ENCODE measurements at regions not wholly inside any gene's neighbourhood (a gene's known extent, or its start where the extent isn't known, plus 50 kb on each side); places are given as distances from the start of the nearest gene placed in this dataset.

DNA sequence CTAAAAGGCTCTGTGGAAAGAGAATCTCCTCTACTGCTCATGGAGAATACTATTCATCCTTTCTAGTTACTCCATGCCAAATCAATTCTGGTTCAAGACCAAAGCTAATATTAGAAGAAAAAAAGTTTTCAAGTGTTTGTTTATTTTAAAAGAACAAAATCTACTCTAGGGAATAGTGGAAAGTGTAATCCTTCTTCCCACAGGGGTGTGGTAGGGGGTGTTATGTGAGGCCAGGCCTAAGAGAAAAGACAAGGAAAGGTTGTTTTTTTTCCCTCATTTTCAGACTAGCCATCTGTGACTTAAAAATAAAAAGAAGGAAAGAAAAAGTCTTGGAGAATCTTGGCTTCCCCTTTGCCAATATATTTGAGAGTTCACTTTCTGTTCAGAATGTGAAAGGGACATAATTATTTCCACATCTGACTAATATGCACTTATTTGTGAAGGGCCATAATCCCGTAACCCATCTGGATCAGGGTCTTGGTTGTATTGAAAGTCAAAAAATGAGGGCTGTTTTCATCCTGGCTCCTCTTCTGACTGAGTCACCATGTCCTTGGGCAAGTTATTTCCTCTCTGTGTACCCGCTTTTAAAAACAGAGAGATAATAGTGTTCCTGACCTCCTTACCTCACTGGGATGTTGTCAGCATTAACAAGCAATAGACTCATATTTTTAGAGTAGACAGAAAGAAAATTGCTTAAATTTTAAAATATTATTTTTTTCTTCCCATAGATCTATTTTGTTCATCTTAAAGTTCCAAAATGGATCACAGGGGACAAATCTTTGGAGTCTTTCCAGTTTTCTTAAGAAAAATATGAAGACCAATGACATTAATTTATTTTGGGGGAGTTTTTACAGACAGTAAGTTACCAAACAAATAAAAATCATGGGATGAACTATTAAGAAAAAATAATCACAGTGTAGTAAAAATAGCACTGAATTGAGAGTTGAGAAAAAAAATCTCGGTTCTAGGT, 233.7 kb downstream of the IBTK start:
- H3K4me2 ChIP-seq (ENCODE audit: low read length, poor library complexity, severe bottlenecking), result no peak overlapping the region
- no peak overlapping the region for H2AK5ac ChIP-seq (ENCODE audit: low read length, severe bottlenecking)
- H4K91ac ChIP-seq (ENCODE audit: low read length), result no peak overlapping the region
- no peak overlapping the region for H3K23ac ChIP-seq (ENCODE audit: low read length in 2 of 2)
- no peaks in the 10 kb centered on the region for H3K27me3 ChIP-seq (ENCODE audit: control insufficient read depth in 1 of 2, insufficient read depth in 1 of 2, low read length in 2 of 2)
- no peak overlapping the region for H3K27ac ChIP-seq (ENCODE audit: low read length, poor library complexity, severe bottlenecking)
- H4K8ac ChIP-seq (ENCODE audit: low read length), result no peak overlapping the region
- H3K9ac ChIP-seq (ENCODE audit: low read length), result peak overlapping the region; percentile 76
- H2BK5ac ChIP-seq (ENCODE audit: low read depth, low read length, poor library complexity, severe bottlenecking), result no peak overlapping the region
- H2AFZ ChIP-seq (ENCODE audit: low read depth, low read length), result no peak overlapping the region
- no peak overlapping the region for H3K4ac ChIP-seq (ENCODE audit: low read depth in 1 of 2, low read length in 2 of 2)
- no peak overlapping the region for H2BK12ac ChIP-seq (ENCODE audit: low read length in 2 of 2)
- no peaks in the 10 kb centered on the region for H3K79me1 ChIP-seq (replicated peaks; ENCODE audit: low read length, poor library complexity, severe bottlenecking)
- peak; percentile 72 for DNase-seq
- no peak overlapping the region for H2BK120ac ChIP-seq (ENCODE audit: low read depth, low read length)
- no peaks in the 10 kb centered on the region for H3K36me3 ChIP-seq (ENCODE audit: control insufficient read depth in 1 of 2, insufficient read depth in 2 of 2, low read depth in 1 of 2, low read length in 2 of 2)
- H3K14ac ChIP-seq (ENCODE audit: low read length in 2 of 2), result no peak overlapping the region
- WGBS, result 14% methylated on average over 1 of the region's 3 CpGs
- H3K9me3 ChIP-seq (ENCODE audit: control insufficient read depth, low read length), result peaks cover 6% of the 10 kb centered on the region
- H3K4me1 ChIP-seq (ENCODE audit: control insufficient read depth, insufficient read depth, low read depth, low read length), result no peaks in the 10 kb centered on the region
- no peak overlapping the region for H3K18ac ChIP-seq (ENCODE audit: low read depth in 1 of 2, low read length in 2 of 2)
- no peak overlapping the region for H3K4me3 ChIP-seq (ENCODE audit: insufficient read depth in 1 of 2, low read depth in 1 of 2, low read length in 2 of 2)
- H2BK15ac ChIP-seq (ENCODE audit: low read depth, poor library complexity, severe bottlenecking), result no peak overlapping the region

DNA sequence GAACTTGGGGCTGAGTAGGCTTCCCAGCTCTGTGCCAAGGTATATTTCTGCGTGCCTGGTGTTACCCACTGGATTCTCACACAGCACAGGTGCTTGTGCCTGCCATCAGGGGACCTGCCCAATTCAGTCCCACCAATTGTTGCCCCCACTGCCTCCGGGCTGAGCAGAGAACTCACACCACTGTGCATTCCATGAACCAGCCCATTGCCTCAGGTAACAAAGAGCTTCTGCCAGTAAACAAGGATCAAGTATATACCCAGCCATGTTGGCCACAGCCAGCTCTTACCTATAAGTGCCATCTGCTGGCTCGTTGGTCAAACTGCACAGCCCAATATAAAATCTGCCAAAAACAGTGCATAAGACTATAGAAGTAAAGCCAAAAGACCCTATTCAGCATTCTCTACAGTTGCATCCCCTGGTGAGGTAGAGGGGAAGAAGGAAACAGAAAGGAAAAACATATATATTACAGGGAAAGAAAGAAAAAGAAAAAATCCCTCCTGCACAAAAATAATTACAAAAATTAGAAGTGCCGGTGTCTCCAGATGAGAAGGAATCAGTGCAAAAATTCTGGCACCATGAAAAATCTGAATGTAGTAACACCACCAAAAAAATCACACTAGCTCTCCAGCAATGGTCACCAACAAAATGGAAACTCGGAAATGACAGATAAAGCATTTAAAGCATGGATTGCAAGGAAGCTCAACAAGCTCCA, 241.4 kb downstream of the IBTK start:
- Histone ChIP-seq H3K36me3 (ENCODE audit: control insufficient read depth in 1 of 2, insufficient read depth in 2 of 2, low read depth in 1 of 2, low read length in 2 of 2) (no peaks in the 10 kb centered on the region), H2BK120ac (ENCODE audit: low read depth, low read length) (no peak overlapping the region), H3K4ac (ENCODE audit: low read depth in 1 of 2, low read length in 2 of 2) (no peak overlapping the region), H3K18ac (ENCODE audit: low read depth in 1 of 2, low read length in 2 of 2) (no peak overlapping the region), H3K14ac (ENCODE audit: low read length in 2 of 2) (no peak overlapping the region), H3K9me3 (ENCODE audit: control insufficient read depth, low read length) (peaks cover 11% of the 10 kb centered on the region), H2BK5ac (ENCODE audit: low read depth, low read length, poor library complexity, severe bottlenecking) (no peak overlapping the region), H2BK12ac (ENCODE audit: low read length in 2 of 2) (peak overlapping the region in 1 of 2 experiments; percentile 38), H2BK15ac (ENCODE audit: low read depth, poor library complexity, severe bottlenecking) (no peak overlapping the region), H3K4me3 (ENCODE audit: insufficient read depth in 1 of 2, low read depth in 1 of 2, low read length in 2 of 2) (no peak overlapping the region), H3K23ac (ENCODE audit: low read length in 2 of 2) (no peak overlapping the region), H3K4me1 (ENCODE audit: control insufficient read depth, insufficient read depth, low read depth, low read length) (no peaks in the 10 kb centered on the region), H3K27ac (ENCODE audit: low read length, poor library complexity, severe bottlenecking) (no peak overlapping the region), H3K79me1 (replicated peaks; ENCODE audit: low read length, poor library complexity, severe bottlenecking) (no peaks in the 10 kb centered on the region), H3K4me2 (ENCODE audit: low read length, poor library complexity, severe bottlenecking) (no peak overlapping the region), H3K27me3 (ENCODE audit: control insufficient read depth in 1 of 2, insufficient read depth in 1 of 2, low read length in 2 of 2) (no peaks in the 10 kb centered on the region), H4K91ac (ENCODE audit: low read length) (no peak overlapping the region), H2AFZ (ENCODE audit: low read depth, low read length) (no peak overlapping the region), H3K9ac (ENCODE audit: low read length) (no peak overlapping the region), H2AK5ac (ENCODE audit: low read length, severe bottlenecking) (no peak overlapping the region), H4K8ac (ENCODE audit: low read length) (peak overlapping the region; percentile 63)
- DNase-seq, result peak; percentile 45
- 78% methylated on average over 4 of the region's 5 CpGs for WGBS

DNA sequence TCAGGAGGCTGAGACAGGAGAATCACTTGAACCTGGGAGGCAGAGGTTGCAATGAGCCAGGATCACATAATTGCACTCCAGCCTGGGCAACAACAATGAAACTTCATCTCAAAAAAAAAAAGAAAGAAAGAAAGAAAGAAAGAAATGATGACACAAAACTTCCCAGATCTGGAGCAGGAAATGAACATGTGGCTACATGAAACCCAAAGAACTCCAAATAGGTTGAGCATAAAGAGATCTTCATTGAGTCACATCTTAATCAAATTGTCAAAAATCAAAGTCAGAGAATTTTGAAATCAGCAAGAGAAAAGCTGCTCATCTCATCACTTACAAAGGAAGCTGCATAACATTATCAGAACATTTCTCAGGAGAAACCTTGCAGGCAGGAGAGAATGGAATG, 247.0 kb downstream of the IBTK start:
- Histone ChIP-seq H3K23ac (ENCODE audit: low read length in 2 of 2) (no peak overlapping the region), H3K14ac (ENCODE audit: low read length in 2 of 2) (no peak overlapping the region), H4K91ac (ENCODE audit: low read length) (no peak overlapping the region), H3K27me3 (ENCODE audit: control insufficient read depth in 1 of 2, insufficient read depth in 1 of 2, low read length in 2 of 2) (no peaks in the 10 kb centered on the region), H3K4me2 (ENCODE audit: low read length, poor library complexity, severe bottlenecking) (no peak overlapping the region), H3K27ac (ENCODE audit: low read length, poor library complexity, severe bottlenecking) (no peak overlapping the region), H3K18ac (ENCODE audit: low read depth in 1 of 2, low read length in 2 of 2) (no peak overlapping the region), H3K36me3 (ENCODE audit: control insufficient read depth in 1 of 2, insufficient read depth in 2 of 2, low read depth in 1 of 2, low read length in 2 of 2) (no peaks in the 10 kb centered on the region), H3K9ac (ENCODE audit: low read length) (no peak overlapping the region), H3K4me3 (ENCODE audit: insufficient read depth in 1 of 2, low read depth in 1 of 2, low read length in 2 of 2) (no peak overlapping the region), H3K4ac (ENCODE audit: low read depth in 1 of 2, low read length in 2 of 2) (no peak overlapping the region), H2AK5ac (ENCODE audit: low read length, severe bottlenecking) (no peak overlapping the region), H2BK15ac (ENCODE audit: low read depth, poor library complexity, severe bottlenecking) (no peak overlapping the region), H4K8ac (ENCODE audit: low read length) (no peak overlapping the region), H2BK120ac (ENCODE audit: low read depth, low read length) (no peak overlapping the region), H2BK12ac (ENCODE audit: low read length in 2 of 2) (no peak overlapping the region), H3K79me1 (replicated peaks; ENCODE audit: low read length, poor library complexity, severe bottlenecking) (no peaks in the 10 kb centered on the region), H2AFZ (ENCODE audit: low read depth, low read length) (no peak overlapping the region), H2BK5ac (ENCODE audit: low read depth, low read length, poor library complexity, severe bottlenecking) (no peak overlapping the region), H3K9me3 (ENCODE audit: control insufficient read depth, low read length) (no peaks in the 10 kb centered on the region), H3K4me1 (ENCODE audit: control insufficient read depth, insufficient read depth, low read depth, low read length) (peaks cover 1% of the 10 kb centered on the region)
- no peak for DNase-seq

DNA sequence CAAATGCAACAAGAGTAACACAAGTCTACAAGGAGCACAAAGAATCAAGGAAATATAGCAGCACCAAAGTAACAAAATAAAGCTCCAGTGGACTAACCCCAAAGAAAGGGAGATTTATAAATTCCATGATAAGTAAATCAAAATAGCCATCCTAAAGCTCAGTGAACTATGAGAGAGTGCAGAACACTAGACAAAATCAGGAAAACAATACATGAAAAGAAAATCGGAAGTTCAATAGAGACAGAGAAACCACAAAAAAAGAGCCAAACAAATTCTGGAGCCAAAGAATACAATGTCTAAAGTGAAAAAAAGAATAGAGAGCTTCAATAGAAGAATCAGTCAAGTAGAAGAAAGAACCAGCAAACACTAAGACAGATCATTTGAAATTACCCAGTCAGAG, 247.3 kb upstream of the TENT5A start:
- Histone ChIP-seq H3K79me1 (replicated peaks; ENCODE audit: low read length, poor library complexity, severe bottlenecking) (no peaks in the 10 kb centered on the region), H4K91ac (ENCODE audit: low read length) (no peak overlapping the region), H3K27me3 (ENCODE audit: control insufficient read depth in 1 of 2, insufficient read depth in 1 of 2, low read length in 2 of 2) (no peaks in the 10 kb centered on the region), H3K4ac (ENCODE audit: low read depth in 1 of 2, low read length in 2 of 2) (no peak overlapping the region), H3K4me1 (ENCODE audit: control insufficient read depth, insufficient read depth, low read depth, low read length) (peaks cover 1% of the 10 kb centered on the region), H3K36me3 (ENCODE audit: control insufficient read depth in 1 of 2, insufficient read depth in 2 of 2, low read depth in 1 of 2, low read length in 2 of 2) (no peaks in the 10 kb centered on the region), H4K8ac (ENCODE audit: low read length) (no peak overlapping the region), H3K23ac (ENCODE audit: low read length in 2 of 2) (no peak overlapping the region), H2BK120ac (ENCODE audit: low read depth, low read length) (no peak overlapping the region), H3K9me3 (ENCODE audit: control insufficient read depth, low read length) (no peaks in the 10 kb centered on the region), H2BK5ac (ENCODE audit: low read depth, low read length, poor library complexity, severe bottlenecking) (no peak overlapping the region), H3K18ac (ENCODE audit: low read depth in 1 of 2, low read length in 2 of 2) (no peak overlapping the region), H2AFZ (ENCODE audit: low read depth, low read length) (no peak overlapping the region), H3K9ac (ENCODE audit: low read length) (no peak overlapping the region), H3K14ac (ENCODE audit: low read length in 2 of 2) (no peak overlapping the region), H2BK15ac (ENCODE audit: low read depth, poor library complexity, severe bottlenecking) (no peak overlapping the region), H3K4me3 (ENCODE audit: insufficient read depth in 1 of 2, low read depth in 1 of 2, low read length in 2 of 2) (no peak overlapping the region), H2BK12ac (ENCODE audit: low read length in 2 of 2) (no peak overlapping the region), H3K27ac (ENCODE audit: low read length, poor library complexity, severe bottlenecking) (no peak overlapping the region), H3K4me2 (ENCODE audit: low read length, poor library complexity, severe bottlenecking) (no peak overlapping the region), H2AK5ac (ENCODE audit: low read length, severe bottlenecking) (no peak overlapping the region)
- no peak for DNase-seq
- WGBS, result no CpG with 5 or more reads among the region's 1 CpG

Data from mesenchymal stem cell (in vitro differentiated cells and primary cell).